Mesendoderm (in vitro differentiated cells): ENCODE measurements at regions not wholly inside any gene's neighbourhood (a gene's known extent, or its start where the extent isn't known, plus 50 kb on each side); places are given as distances from the start of the nearest gene placed in this dataset.

Source experiments
- DNase-seq: peaks from one replicate; pipeline ENCODE4 v3.0.0; 2013
- H2AK5ac ChIP-seq: 2 replicates; pipeline ENCODE4 v1.6.1; 2013; ENCODE audit warnings: low read length, inconsistent platforms
- H2BK120ac ChIP-seq: 2 replicates; pipeline ENCODE4 v1.6.1; 2013; ENCODE audit warnings: low read depth, mild to moderate bottlenecking, low read length, moderate library complexity, mixed read lengths
- H2BK15ac ChIP-seq: replicated peaks from 2 replicates; pipeline ENCODE4 v1.6.1; 2013; ENCODE audit warnings: low read depth, mild to moderate bottlenecking, moderate library complexity
- H2BK5ac ChIP-seq: 2 replicates; pipeline ENCODE4 v1.6.1; 2013; ENCODE audit warnings: low read length, inconsistent platforms
- H3K18ac ChIP-seq: 2 replicates; pipeline ENCODE4 v1.6.1; 2013; ENCODE audit warnings: mild to moderate bottlenecking, low read length, mixed read lengths
- H3K23ac ChIP-seq: one replicate; pipeline ENCODE4 v1.6.1; 2013; ENCODE audit warnings: low read length
- H3K27ac ChIP-seq: 2 replicates; pipeline ENCODE4 v1.5.1; 2013; ENCODE audit warnings: low read depth, mild to moderate bottlenecking, inconsistent platforms, low read length, moderate library complexity
- H3K27me3 ChIP-seq: 2 replicates; pipeline ENCODE4 v1.6.1; 2013; ENCODE audit warnings: low read length, control low read depth, mild to moderate bottlenecking, inconsistent platforms; ENCODE audit not compliant: insufficient read depth, poor library complexity
- H3K36me3 ChIP-seq: 2 replicates; pipeline ENCODE4 v1.6.1; 2013; ENCODE audit warnings: low read length, inconsistent platforms; ENCODE audit not compliant: control insufficient read depth, insufficient read depth
- H3K4ac ChIP-seq: one replicate; pipeline ENCODE4 v1.6.1; 2013; ENCODE audit warnings: low read depth, mild to moderate bottlenecking, low read length, moderate library complexity
- H3K4me1 ChIP-seq: 2 replicates; pipeline ENCODE4 v1.6.1; 2013; ENCODE audit warnings: low read depth, low read length, inconsistent platforms; ENCODE audit not compliant: control insufficient read depth
- H3K4me2 ChIP-seq: 2 replicates; pipeline ENCODE4 v1.6.1; 2013; ENCODE audit warnings: low read length
- H3K4me3 ChIP-seq: 2 replicates; pipeline ENCODE4 v1.5.1; 2013; ENCODE audit warnings: mild to moderate bottlenecking, low read length
- H3K56ac ChIP-seq: one replicate; pipeline ENCODE4 v1.6.1; 2013; ENCODE audit warnings: low read length
- H3K79me1 ChIP-seq: 2 replicates; pipeline ENCODE4 v1.6.1; 2013; ENCODE audit warnings: low read length, inconsistent platforms
- H3K79me2 ChIP-seq: 2 replicates; pipeline ENCODE4 v1.6.1; 2013; ENCODE audit warnings: mild to moderate bottlenecking, low read length; ENCODE audit not compliant: control insufficient read depth, insufficient read depth
- H3K9ac ChIP-seq: 2 replicates; pipeline ENCODE4 v1.6.1; 2013; ENCODE audit warnings: low read length, inconsistent platforms
- H4K5ac ChIP-seq: one replicate; pipeline ENCODE4 v1.6.1; 2013; ENCODE audit warnings: low read length
- H4K8ac ChIP-seq: one replicate; pipeline ENCODE4 v1.6.1; 2013; ENCODE audit warnings: low read depth, mild to moderate bottlenecking, control low read depth, low read length, moderate library complexity
- WGBS: extraction: QIAGEN DNeasy Blood & Tissue Kit; methylation state at CpG from one replicate; pipeline ENCODE4 v1.1.7; 2013; ENCODE audit warnings: low lambda C conversion rate, missing lambda C conversion rate; ENCODE audit not compliant: insufficient coverage; ENCODE audit errors: extremely low coverage; 5-methylcytosine and 5-hydroxymethylcytosine counted together

DNA sequence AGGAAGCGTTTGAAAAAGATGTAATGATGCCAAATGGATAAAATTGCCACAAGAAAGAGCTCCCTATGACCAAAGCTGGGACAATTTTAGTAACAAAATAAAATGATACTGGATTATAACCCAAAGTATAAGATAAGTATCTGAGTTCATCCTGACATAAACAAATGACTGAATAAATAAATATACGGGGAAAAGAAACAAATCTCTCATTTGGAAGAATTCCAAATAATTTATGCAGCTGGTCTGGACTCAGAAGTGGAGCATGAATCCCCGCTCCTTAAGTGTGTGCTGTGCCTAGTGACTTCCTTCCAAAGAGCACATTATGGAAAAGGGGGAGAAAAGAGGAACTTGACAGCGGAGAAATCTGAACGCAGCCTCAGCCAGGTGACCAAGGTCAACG lies 186.2 kb downstream of the RAMP3 start:
- Histone ChIP-seq H2BK5ac (no peak overlapping the region), H3K4me2 (no peak overlapping the region), H3K79me2 (no peaks in the 10 kb centered on the region), H3K4me1 (peaks cover 4% of the 10 kb centered on the region), H3K23ac (no peak overlapping the region), H3K56ac (no peak overlapping the region), H3K4ac (no peak overlapping the region), H3K27ac (no peak overlapping the region), H2BK15ac (no peak overlapping the region), H3K79me1 (no peaks in the 10 kb centered on the region), H3K18ac (no peak overlapping the region), H3K4me3 (no peak overlapping the region), H2AK5ac (no peak overlapping the region), H4K5ac (no peak overlapping the region), H3K27me3 (no peaks in the 10 kb centered on the region), H2BK120ac (no peak overlapping the region), H4K8ac (no peak overlapping the region), H3K36me3 (no peaks in the 10 kb centered on the region), H3K9ac (no peak overlapping the region)
- WGBS, result no CpG with 5 or more reads among the region's 6 CpGs
- DNase-seq, result no peak

DNA sequence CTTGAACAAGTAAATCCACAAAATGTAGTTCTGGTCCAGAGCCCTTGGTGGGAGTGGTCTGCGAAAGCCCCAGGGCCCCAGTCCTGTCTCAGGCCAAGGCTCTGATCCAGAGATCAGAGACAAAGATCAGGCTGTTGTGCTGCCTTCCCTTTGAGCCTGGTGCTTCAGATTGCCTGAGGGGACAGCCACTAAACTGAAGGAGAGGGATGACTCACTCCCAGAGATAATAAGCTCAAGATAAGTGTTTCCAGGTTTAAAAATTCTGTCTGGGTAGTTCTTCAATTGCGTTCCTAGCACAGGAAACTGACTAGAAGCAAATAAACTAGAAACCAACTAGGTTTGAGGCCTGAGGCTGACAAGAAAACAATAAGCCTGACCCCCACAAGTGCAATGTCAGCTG lies 190.2 kb downstream of the RAMP3 start:
- H2BK15ac ChIP-seq, result no peak overlapping the region
- peak; percentile 95 for DNase-seq
- no peak overlapping the region for H3K9ac ChIP-seq
- no peak overlapping the region for H3K4me2 ChIP-seq
- H3K4me3 ChIP-seq, result no peak overlapping the region
- no peak overlapping the region for H4K5ac ChIP-seq
- no peak overlapping the region for H3K18ac ChIP-seq
- H2BK5ac ChIP-seq, result no peak overlapping the region
- peak overlapping the region; percentile 11 for H3K27ac ChIP-seq
- H3K79me2 ChIP-seq, result no peaks in the 10 kb centered on the region
- H3K23ac ChIP-seq, result no peak overlapping the region
- no peak overlapping the region for H4K8ac ChIP-seq
- no peaks in the 10 kb centered on the region for H3K79me1 ChIP-seq
- H2AK5ac ChIP-seq, result no peak overlapping the region
- H3K56ac ChIP-seq, result no peak overlapping the region
- no peak overlapping the region for H3K4ac ChIP-seq
- WGBS, result no CpG with 5 or more reads among the region's 2 CpGs
- H3K4me1 ChIP-seq, result peaks cover 4% of the 10 kb centered on the region
- no peaks in the 10 kb centered on the region for H3K36me3 ChIP-seq
- H2BK120ac ChIP-seq, result no peak overlapping the region
- no peaks in the 10 kb centered on the region for H3K27me3 ChIP-seq

GRCh38 chr7:45349090-45349489 lies 191.5 kb downstream of the RAMP3 start:
- no peak overlapping the region for H3K27ac ChIP-seq
- H3K4me2 ChIP-seq, result no peak overlapping the region
- H3K36me3 ChIP-seq, result no peaks in the 10 kb centered on the region
- H3K4ac ChIP-seq, result no peak overlapping the region
- no peak overlapping the region for H3K56ac ChIP-seq
- H4K5ac ChIP-seq, result no peak overlapping the region
- WGBS, result no CpG with 5 or more reads among the region's 4 CpGs
- H4K8ac ChIP-seq, result no peak overlapping the region
- no peak overlapping the region for H3K18ac ChIP-seq
- H3K9ac ChIP-seq, result no peak overlapping the region
- no peak overlapping the region for H2BK5ac ChIP-seq
- no peak overlapping the region for H2AK5ac ChIP-seq
- DNase-seq, result peak; percentile 4
- no peak overlapping the region for H3K4me3 ChIP-seq
- H3K4me1 ChIP-seq, result peaks cover 4% of the 10 kb centered on the region
- H3K23ac ChIP-seq, result no peak overlapping the region
- no peaks in the 10 kb centered on the region for H3K79me2 ChIP-seq
- no peaks in the 10 kb centered on the region for H3K79me1 ChIP-seq
- H2BK120ac ChIP-seq, result no peak overlapping the region
- no peak overlapping the region for H2BK15ac ChIP-seq
- no peaks in the 10 kb centered on the region for H3K27me3 ChIP-seq

- no peaks in the 10 kb centered on the region for H3K27me3 ChIP-seq
- peaks cover 4% of the 10 kb centered on the region for H3K4me1 ChIP-seq
- no peak overlapping the region for H2BK120ac ChIP-seq
- H3K79me2 ChIP-seq, result no peaks in the 10 kb centered on the region
- H4K5ac ChIP-seq, result no peak overlapping the region
- no peak overlapping the region for H4K8ac ChIP-seq
- no peaks in the 10 kb centered on the region for H3K79me1 ChIP-seq
- H3K18ac ChIP-seq, result no peak overlapping the region
- no peak overlapping the region for H3K9ac ChIP-seq
- H2BK15ac ChIP-seq, result no peak overlapping the region
- no peak overlapping the region for H3K4ac ChIP-seq
- H3K27ac ChIP-seq, result no peak overlapping the region
- no CpG with 5 or more reads among the region's 3 CpGs for WGBS
- no peaks in the 10 kb centered on the region for H3K36me3 ChIP-seq
- no peak overlapping the region for H3K56ac ChIP-seq
- no peak overlapping the region for H2AK5ac ChIP-seq
- no peak overlapping the region for H3K23ac ChIP-seq
- DNase-seq, result no peak
- H3K4me3 ChIP-seq, result no peak overlapping the region
- H3K4me2 ChIP-seq, result no peak overlapping the region
- H2BK5ac ChIP-seq, result no peak overlapping the region
Observed at GRCh38 chr7:45350896-45351295, 193.3 kb downstream of the RAMP3 start.

GRCh38 chr7:45358287-45358686 lies 200.7 kb downstream of the RAMP3 start:
- H2AK5ac ChIP-seq, result no peak overlapping the region
- no peak overlapping the region for H3K4me2 ChIP-seq
- no peaks in the 10 kb centered on the region for H3K4me1 ChIP-seq
- no peak overlapping the region for H3K4ac ChIP-seq
- no peak overlapping the region for H3K4me3 ChIP-seq
- no peaks in the 10 kb centered on the region for H3K27me3 ChIP-seq
- no peak overlapping the region for H2BK120ac ChIP-seq
- DNase-seq, result no peak
- H3K18ac ChIP-seq, result no peak overlapping the region
- no peak overlapping the region for H3K9ac ChIP-seq
- H4K8ac ChIP-seq, result no peak overlapping the region
- H3K36me3 ChIP-seq, result no peaks in the 10 kb centered on the region
- H4K5ac ChIP-seq, result no peak overlapping the region
- no peaks in the 10 kb centered on the region for H3K79me1 ChIP-seq
- H2BK5ac ChIP-seq, result no peak overlapping the region
- no peak overlapping the region for H3K23ac ChIP-seq
- no peak overlapping the region for H2BK15ac ChIP-seq
- H3K79me2 ChIP-seq, result no peaks in the 10 kb centered on the region
- H3K56ac ChIP-seq, result no peak overlapping the region
- no CpG with 5 or more reads among the region's 3 CpGs for WGBS
- no peak overlapping the region for H3K27ac ChIP-seq

DNA sequence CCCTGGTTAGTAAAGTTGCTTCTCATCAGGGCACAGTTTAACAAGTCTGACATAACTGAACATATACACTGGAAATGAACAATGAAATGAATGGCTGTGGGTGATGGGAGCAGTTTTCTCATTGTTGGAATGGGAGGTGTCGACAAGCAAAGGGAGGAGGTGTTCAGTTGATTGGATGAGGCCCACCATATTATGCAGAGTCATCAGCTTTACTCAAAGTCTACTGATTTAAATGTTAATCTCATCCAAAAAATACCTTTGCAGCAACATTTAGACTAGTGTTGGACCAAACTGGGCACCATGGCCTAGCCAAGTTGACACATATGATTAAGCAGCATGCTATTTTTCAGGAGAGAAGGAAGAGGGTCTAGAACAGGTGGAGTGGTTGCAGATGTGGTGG lies 201.7 kb downstream of the RAMP3 start:
- DNase-seq, result no peak
- no peaks in the 10 kb centered on the region for H3K79me1 ChIP-seq
- no peak overlapping the region for H2BK120ac ChIP-seq
- H2BK5ac ChIP-seq, result no peak overlapping the region
- no peak overlapping the region for H3K23ac ChIP-seq
- no peak overlapping the region for H2BK15ac ChIP-seq
- WGBS, result no CpG with 5 or more reads among the region's 1 CpG
- H4K5ac ChIP-seq, result no peak overlapping the region
- no peak overlapping the region for H2AK5ac ChIP-seq
- H3K4me2 ChIP-seq, result no peak overlapping the region
- no peak overlapping the region for H3K4ac ChIP-seq
- no peaks in the 10 kb centered on the region for H3K36me3 ChIP-seq
- H4K8ac ChIP-seq, result no peak overlapping the region
- no peak overlapping the region for H3K9ac ChIP-seq
- H3K56ac ChIP-seq, result no peak overlapping the region
- H3K4me1 ChIP-seq, result no peaks in the 10 kb centered on the region
- no peaks in the 10 kb centered on the region for H3K27me3 ChIP-seq
- no peak overlapping the region for H3K4me3 ChIP-seq
- no peaks in the 10 kb centered on the region for H3K79me2 ChIP-seq
- no peak overlapping the region for H3K18ac ChIP-seq
- no peak overlapping the region for H3K27ac ChIP-seq
